Stimulated activated CD8-positive, alpha-beta memory T cell treated with anti-CD3 and anti-CD28 coated beads, Interleukin-12 subunit alpha, Interleukin-12 subunit beta, amount 100 ng/mL, for 24 hours (primary cell): ENCODE measurements at regions not wholly inside any gene's neighbourhood (a gene's known extent, or its start where the extent isn't known, plus 50 kb on each side); places are given as distances from the start of the nearest gene placed in this dataset.

Experiments used
- DNase-seq: peaks from one replicate; pipeline ENCODE4 v3.0.0-alpha.2; 2020; ENCODE audit errors: extremely low read depth

DNA sequence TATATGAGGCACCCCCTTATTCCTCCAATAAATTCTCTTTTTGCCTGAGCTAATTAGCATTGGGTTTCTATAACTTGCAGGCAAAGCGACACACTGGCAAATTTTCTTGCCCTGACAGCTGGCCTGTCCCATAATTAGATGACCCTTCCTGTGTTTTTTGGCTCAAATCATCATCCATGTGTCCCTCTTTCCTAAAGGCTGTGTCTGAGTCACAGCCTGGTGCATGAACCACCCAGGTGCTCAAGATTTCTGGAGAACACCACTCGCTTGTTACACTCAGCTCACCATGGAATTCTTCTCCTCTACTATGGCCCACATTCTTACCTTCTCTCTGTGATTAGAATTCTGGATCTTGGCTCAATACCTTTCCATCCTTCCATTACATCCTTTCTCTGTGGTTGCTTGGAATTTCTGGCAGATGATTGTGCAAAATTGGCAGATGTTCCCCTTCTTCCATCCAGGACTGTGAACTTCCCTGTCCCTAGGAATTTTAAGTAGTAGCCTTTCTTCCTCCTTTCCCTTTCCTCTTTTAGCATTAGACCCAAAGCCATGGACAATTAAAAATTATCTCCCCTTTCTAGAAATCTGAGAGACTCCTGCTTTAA is 116.0 kb upstream of the ANKRD1 start:
- no peak for DNase-seq

DNA sequence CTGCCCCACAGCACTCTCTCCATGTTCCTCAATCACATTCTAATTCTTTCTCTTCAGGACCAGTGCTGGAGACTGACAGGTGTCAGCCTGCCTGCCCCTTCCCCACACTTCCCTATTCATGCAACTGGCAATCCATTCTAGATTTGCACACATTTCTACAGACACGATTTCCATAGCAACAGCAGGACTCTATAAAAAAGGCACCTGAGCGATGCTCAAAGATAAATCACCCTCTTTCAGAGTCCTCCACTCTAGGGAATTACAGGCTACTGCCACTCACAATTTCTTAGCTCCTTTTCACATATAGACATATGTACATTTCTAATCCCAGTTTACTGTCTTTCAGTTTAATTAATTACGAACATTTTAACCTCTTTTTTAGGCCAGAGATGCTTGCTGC is 118.1 kb upstream of the ANKRD1 start:
- no peak for DNase-seq

DNA sequence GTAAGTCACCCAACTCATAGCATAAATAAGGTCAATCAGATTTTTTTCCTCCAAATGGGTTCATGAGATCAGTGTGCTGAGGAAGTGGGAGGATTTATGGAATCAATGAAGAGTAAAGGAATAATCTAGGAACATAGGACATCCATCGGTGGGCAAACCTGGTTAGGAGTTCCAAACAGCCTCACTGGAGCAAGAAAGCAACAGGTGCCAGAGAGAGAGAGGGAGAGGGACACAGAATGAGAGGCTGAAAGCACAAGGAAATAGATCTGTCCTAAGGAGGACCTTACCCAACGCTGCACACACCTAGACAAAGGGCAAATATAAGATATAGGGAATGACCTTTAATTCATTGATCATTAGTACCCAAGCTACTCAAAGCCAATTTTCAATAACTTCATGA is 119.5 kb upstream of the ANKRD1 start:
- no peak for DNase-seq

DNA sequence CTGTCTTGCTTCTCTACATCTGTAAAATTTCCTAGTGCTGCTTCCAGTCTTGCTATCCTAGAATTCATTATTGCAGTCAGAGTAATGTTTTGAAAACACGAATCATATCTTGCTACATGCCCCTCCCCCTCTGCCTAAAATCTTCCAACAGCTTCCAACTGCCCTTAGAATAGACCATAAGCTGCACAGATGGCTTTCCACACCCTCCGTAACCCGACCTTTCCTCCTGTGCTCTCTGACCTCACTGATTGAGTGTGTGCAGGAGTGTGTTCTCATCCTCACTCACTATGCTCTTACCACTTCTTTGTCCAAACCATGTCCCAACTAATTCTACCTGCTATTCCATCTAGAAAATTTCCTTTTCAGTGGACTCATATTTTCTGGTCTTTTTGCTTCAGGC is 121.2 kb upstream of the ANKRD1 start:
- DNase-seq = no peak

DNA sequence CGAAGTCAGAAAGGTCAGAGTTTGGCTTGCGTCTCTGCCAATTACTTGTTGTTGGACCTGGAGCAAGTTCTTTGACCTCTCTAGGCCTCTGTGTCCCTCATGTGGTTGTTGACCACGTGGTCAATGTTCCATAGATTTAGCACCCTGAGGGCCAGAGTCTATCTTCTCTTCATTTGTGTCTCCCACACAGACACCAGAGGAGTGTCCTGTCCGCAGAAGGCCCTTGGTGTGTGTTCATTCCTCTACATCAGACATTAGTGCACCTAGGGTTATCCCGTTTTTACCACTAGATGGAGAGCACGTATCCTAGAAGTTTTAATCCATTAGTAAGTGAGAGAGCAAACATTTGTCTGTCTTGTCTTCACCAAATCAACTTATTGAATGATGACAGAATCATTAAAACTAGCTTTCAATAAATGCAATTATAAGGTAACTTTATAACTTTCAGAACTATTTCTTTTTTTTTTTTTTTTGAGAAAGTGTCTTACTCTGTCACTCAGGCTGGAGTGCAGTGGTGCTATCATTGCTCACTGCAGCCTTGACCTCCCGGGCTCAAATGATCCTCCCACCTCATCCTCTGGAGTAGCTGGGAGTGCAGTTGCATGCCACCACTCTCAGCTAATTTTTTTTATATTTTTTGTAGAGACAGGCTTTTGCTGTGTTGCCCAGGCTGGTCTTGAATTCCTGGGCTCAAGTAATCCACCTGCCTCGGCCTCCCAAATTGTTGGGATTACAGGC is 122.5 kb upstream of the ANKRD1 start:
- no peak for DNase-seq

DNA sequence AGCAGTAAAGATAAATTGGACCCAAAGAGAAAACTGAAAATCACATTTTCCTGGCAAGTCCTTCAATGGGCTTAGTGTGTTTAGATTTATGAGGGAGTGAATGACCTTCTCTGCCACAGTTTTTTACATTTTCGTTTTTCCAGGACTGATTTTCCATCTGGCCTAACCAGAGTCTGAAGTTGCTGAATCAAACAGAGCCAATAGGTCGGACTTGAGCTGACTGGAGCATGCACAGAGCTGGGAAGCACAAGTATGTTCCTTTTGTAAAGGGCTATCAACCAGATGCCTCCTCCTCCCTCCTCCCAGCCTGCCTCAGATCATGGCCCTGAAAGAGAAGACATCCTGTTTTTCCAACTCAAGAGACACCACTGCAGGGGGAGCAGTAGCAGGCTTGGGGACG is 126.0 kb upstream of the ANKRD1 start:
- DNase-seq = no peak

DNA sequence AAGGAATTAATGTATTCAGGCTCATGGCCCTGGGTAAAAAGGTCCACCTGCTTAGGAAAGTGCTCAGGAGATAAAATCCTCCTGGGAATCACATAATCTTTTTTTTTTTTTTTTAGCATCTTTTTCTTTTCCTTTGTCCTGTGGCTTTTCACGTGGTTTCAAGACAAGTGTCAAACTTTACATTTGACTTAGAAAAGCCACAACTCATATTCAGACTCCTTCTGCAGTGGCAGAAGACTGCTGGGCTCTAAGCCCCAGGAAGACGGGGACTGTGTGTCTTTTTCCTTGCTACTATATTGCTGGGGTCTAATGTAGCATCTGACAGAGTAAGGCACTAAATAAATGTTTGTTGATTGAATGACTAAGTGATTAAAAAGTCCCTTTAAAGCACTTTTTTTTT is 127.5 kb upstream of the ANKRD1 start:
- no peak for DNase-seq

DNA sequence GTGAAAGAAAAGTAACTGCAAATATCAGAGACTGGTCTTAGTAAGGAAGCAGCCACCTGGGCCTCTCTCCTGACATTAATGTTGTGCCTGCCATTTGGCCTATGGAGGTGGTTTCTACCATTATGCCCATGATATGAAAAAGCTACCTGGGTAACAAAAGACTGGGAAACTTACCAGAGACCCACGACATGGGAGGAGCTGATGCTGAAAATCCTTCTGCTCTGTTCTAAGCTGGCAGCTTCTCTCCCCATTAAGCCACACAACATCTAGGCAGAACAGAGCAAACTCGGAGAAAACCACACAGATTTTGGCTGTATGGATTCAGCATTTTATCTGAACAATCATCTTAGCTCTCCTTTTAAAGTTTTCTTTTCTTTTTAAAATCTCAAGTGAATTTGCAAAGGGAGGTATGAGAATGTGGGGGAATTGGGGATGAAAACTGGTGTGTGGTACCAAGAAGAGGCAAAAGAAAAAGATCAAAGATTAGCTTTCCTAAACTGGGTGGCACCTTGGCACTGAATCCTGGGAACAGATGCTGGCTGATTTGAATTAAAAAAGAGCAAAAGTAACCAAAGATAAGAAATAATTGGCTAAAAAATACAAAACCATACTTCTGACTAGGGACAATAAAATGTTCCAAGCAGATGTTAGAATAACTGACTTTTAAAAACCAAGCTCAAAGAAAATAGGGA is 128.6 kb upstream of the ANKRD1 start:
- no peak for DNase-seq

DNA sequence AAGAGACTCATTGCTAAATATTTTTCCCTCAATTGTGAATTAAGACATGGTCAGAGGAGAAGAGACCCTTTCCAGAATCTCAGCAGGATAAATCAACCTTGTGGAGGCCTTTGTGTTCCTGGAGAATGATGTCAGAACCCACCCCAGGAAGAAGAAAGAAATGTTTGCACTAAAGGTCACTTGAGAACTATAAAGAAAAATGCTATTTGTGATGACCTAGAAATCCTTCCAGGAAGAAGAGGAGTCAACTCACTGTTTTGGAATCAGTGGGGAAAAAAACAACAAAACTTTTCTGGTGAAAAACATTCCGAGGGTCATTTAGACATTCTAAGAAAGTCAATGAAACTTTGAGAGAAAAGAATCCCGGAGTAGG is 129.1 kb upstream of the ANKRD1 start:
- no peak for DNase-seq

DNA sequence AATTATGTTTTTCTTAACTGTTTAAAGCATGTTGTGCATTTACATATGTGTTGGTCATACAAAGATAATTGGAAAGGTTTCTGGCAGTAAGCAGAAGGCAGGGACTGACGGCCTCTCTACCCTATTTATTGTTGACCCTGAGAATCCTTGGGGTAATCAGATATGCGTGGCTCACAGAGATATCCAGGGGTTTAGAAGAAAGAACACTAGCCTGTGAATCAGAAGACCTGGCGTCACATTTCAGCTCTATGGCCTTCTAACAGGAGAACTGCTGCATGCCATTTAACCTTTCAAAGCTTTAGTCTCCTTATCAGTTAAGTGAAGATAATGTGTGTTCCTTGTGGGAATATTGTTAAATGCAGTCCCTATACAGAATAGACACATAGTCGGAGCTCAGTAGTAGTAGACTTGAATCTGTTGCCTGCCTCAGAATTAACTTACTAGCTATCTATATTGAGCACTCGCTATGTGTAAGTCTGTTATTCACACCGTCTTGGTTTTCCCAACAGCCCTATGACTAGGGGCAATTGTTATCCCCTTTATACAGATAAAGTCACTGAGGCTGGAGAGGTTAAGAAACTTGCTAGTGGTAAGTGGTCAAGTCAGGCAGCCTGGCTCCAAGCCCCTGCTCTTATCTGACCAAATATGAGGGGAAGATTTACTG is 129.6 kb upstream of the ANKRD1 start:
- DNase-seq = no peak

DNA sequence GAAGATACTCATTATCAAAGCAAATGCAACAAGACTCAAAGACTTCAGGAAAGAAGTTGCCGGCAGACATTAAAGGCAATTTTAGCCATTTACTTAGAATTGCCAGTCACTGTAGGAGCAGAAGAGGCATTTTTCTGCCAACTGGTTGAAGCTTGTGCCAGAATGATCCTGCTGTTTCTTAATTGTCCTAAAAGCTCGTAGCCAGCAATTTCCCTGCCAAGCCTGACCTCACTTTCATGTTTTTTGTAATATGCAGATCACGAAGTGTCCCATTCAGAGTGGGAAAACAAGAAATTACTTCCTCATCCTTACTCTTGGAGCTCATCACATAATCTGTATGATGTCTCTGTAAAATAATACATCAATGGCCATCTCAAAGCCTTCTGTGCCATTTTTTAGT is 130.9 kb upstream of the ANKRD1 start:
- DNase-seq = no peak

DNA sequence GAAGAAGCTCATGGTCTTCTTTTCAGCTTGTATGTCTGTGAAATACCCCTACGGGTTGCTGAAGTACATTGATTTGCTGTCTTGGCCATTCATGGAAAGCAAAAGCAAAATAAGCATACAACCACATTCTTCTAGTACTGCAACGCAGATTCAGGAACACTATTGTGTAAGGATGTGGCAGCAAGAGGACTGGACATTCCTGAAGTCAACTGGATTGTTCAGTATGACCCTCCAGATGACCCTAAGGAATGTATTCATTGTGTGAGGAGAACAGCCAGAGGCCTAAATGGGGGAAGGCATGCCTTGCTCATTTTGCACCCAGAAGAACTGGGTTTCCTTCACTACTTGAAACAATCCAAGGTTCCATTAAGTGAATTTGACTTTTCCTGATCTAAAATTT is 133.4 kb upstream of the ANKRD1 start:
- DNase-seq = no peak

DNA sequence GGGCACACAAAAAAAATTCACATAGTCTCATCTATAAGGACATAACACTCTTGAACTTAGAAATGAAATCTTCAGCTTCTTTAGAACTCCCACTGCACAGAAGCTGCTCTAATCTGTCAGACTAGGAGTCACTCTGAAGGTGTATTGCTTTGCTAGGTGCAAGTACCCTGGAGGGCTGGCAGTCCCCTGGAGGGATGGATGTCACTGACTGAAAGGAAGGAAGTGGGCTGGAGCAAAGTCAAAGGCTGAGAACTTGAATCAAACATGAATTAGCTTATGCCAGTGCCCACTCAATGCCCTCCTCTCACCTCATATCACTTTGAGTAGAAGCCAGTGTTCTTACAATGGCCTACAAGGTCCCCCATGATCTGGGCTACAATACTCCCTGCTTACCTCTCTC is 140.3 kb upstream of the ANKRD1 start:
- no peak for DNase-seq

DNA sequence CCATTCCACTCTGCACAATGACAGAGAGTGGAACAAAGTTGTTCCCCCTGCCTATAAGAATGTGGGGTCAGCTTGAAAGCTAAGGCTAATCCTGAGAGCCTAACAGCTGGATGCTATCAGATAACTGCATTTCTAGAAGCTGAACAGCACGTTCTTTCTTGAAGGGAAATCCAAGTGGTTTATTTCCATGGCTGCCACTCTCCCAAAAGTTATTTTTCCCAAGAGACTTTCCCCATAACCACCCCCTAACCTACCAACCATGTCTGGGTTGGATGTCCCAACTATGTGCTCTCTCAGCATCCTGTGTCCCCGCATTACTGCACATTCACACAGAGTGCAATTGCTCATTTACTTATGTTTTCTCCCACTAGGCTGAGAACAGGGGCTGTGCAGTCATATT is 140.7 kb upstream of the ANKRD1 start:
- no peak for DNase-seq

DNA sequence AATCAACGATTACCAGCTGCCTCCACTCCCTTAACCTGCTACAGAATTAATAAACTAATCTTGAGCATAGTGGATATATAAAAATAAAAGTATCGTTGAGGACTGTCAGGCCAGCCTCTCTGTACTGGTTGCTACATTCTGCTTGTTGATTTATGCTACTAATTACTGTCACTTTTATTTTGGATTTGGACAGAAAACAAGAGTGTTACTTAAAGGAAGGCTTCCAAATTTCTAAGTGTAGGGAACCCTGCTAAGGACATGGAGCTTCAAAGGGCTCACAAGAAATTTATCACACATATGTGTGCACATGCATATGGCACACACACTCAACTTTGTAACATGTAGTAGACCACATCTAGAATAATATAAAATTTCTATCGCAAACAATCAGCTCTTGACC is 141.2 kb upstream of the ANKRD1 start:
- no peak for DNase-seq

DNA sequence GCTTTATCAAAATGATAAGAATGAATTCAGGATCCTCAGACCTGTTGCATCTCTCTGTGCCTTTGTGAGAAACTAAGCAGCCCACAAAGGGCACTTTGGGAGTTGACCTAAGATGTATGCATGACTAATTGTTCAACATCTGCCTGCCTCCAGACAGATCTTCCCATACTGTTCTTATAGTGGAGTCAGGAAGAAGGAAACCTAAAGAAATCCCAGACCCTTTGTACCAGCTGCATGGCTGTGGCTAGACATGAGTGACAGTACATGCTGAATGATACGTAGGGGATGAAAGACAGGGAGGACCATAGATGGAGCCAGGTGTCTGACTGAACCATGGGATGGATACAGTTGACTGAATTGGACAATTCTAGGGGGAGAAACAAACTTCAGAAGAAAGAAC is 148.7 kb upstream of the PCGF5 start:
- no peak for DNase-seq

DNA sequence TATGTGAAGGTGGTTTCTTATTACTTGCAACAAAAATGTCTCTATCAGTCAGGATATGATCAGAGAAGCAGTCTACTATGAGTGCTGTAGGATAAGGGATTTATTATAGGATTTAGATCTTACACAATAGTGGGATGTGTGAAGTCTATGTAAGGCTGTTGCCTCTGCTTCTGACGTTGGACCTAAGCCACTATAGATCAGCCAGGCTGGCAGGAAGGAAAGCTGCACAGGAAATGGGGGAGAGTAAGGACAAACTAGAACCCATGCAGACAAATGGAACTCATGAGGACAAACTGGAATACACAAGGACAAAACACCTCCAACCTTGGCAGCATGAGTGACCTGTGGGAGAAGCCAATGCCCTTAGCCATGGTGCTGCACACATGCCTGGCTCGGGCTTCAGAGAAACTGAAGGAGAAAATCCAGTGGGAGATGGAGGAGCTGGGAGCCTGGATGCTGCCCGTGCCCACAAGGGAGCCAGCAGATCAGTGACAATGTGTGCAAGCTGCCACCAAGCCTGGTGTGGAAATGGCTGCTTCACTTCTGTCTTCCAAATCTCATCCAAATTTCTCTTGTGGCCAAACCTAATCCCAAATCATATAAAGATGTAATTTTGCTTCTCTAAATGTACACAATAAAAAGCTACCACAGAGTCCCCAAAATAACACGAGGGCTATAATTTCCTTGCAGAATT is 147.0 kb upstream of the PCGF5 start:
- DNase-seq = no peak

DNA sequence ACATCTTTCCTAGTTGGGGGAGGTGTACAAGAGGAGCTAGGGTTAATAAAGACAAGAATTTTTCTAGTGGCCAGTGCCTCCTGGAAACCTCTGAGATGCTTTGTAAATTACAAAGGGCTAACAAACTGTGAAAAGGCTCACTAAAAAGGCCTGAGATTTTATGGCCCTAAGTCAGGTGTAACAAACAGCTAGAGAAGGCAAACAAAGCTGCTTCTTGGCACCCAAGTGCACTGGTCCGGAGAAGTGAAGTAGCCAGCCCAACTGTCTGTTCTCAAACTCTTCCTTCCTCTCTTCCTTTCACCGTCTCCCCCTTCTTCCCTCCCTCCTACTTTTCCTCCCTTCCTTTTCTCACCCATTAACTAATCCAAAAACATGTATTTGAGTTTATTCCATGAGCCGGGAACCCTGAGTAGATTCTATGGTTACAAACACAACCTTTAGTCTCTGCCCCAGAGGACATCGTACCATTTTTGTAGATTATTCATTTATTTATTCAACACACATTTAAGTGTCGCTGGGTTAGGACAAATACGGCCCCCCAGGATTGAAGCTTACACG is 143.4 kb upstream of the PCGF5 start:
- no peak for DNase-seq

DNA sequence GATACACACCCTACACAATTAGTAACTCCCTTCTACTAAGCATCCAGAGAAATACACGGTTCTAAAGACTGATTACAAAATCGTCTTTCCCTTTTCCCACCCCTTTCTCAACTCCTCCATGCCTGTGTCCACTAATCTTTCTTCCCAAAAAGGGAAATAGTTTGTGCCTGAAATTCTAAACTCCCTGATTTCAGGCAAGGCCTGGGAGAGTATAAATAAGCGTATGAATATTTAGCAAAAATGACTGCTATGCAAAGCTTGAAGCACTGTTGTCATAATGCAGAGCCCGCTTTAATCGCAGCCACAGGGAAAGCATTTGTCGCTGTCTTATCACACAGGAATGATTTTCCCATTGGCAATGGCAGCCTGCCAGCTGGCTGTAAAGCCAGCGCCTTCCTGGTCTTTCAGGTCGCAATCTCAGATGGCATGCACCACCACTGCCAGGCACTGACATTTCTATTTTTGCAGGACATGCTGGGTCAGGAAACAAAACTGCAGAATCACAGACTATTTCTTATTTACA is 142.9 kb upstream of the PCGF5 start:
- DNase-seq = no peak

DNA sequence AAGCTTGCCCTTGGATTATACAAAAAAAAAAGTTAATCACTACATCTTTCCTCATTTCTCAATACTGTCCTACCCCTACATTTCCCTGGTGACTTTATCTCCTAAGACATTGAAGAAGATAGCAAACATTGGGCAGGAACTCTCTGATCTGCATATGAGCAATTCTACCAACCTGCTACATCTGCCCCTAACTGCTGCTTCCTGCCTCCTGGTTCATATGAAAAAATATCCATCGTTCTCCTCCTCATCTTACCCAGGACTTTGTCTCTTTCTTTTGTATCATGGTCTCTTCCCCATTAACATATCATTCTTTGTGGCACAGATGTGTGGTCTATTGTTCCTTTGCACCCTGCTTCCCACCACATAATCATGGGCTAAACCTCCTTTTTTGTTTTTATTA is 139.7 kb upstream of the PCGF5 start:
- no peak for DNase-seq

DNA sequence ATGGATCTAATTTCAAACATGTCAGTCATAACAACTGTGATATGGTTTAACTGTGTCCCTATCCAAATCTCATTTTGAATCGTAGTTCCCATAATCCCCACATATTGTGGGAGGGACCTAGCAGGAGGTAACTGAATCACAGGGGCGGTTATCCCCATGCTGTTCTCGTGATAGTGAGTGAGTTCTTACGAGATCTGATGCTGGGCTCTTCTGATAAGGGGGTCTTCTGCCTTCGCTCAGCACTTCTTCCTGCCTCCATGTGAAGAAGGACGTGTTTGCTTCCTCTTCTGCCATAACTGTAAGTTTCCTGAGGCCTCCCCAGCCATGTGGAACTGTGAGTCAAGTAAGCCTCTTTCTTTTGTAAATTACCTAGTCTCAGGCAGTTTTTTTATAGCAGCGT is 138.0 kb upstream of the PCGF5 start:
- no peak for DNase-seq
